H7 (cell line): ENCODE measurements at regions not wholly inside any gene's neighbourhood (a gene's known extent, or its start where the extent isn't known, plus 50 kb on each side); places are given as distances from the start of the nearest gene placed in this dataset.

Experiments
- DNase-seq: peaks from one replicate; pipeline ENCODE4 v3.0.0; 2012
- H3K27me3 ChIP-seq: 2 replicates; pipeline ENCODE4 v1.6.0; 2011; ENCODE audit warnings: mild to moderate bottlenecking, low read length; ENCODE audit not compliant: control insufficient read depth, insufficient read depth
- H3K36me3 ChIP-seq: replicated peaks from 2 replicates; pipeline ENCODE4 v1.5.1; 2011; ENCODE audit warnings: low read length; ENCODE audit not compliant: control insufficient read depth, insufficient read depth
- H3K4me3 ChIP-seq: 2 replicates; pipeline ENCODE4 v1.5.1; 2011; ENCODE audit warnings: low read depth, mild to moderate bottlenecking, control low read depth, low read length, moderate library complexity; ENCODE audit not compliant: insufficient read depth

DNA sequence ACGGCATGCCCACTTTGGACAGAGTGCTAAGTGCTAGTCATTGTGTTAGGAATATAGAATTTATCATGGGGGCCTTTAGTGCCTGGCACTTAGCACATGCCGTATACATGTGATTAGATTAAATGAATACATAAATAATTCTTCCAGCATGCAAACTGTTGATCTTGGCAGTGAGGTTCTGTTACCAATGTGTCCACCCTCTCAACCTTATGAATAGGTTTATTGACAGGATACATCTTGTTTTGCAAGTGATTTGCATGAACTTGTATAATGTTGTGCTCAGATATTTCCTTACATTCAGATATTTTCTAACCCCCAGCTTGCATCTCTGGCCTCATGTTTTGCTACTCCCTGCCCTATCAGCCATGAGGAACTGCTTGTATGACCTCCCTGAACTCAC, 60.3 kb upstream of the ZNF648 start:
- no peaks in the 10 kb centered on the region; the same call in 1 of the 2 replicates for H3K27me3 ChIP-seq
- no peaks in the 10 kb centered on the region for H3K36me3 ChIP-seq
- DNase-seq: no peak
- no peak overlapping the region for H3K4me3 ChIP-seq

DNA sequence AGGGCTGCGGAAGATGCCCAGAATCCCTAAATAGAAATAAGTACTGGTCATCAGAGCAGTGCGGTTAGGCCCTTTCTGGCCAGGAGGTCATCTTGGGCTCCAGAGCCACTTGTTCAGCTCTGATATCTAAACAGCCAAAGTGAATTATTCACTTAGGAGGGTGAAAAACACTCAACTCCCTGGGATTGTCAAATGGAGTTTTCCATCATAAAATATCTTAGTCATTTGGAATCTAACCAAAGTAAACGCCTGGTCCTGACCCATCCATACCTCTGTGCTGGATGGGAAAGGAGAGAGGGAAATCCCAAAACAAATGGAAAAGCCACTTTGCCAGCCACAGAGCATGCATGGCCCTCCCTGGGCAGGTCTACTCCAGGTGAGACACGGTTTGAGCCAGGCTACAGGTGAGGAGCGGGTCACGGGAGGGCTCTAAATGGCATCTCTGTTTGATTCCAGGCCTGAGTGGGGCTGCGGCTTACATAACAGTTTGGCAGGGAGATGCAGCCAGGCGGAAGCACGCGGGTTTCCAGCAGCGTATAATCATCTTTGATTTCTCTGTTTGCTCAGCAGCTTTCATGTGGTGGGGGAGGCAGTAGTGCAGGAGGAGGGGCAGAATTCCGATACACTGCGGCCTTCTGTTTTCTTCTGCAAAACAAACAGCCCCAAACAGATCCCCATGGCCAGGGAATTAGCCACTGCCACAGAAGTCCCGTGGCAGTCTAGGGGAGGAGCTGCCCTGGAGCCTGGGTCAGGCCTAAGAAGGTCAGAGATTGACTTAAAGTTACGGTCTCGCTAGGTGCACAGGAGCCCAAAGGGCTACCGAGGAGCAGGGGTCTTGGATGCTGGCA, 59.1 kb upstream of the ZNF648 start:
- Histone ChIP-seq H3K27me3 (no peaks in the 10 kb centered on the region; the same call in 1 of the 2 replicates), H3K4me3 (no peak overlapping the region), H3K36me3 (no peaks in the 10 kb centered on the region)
- DNase-seq: no peak

DNA sequence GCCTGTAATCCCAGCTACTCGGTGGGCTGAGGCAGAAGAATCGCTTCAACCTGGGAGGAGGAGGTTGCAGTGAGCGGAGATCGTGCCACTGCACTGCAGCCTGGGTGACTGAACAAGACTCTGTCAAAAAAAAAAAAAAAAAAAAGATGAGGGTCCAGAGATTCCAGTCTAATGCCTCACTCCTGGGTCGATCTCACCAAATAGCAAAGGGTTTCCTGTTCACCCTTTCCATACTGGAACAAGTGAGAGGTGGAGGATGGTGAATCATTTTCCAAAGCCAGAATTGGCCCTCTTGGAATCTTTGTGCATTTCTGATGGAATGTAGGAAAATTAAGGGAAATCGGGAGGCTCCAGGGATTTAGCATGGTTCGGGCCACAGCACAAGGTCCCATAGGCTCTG, 58.1 kb upstream of the ZNF648 start:
- Histone ChIP-seq H3K36me3 (no peaks in the 10 kb centered on the region), H3K27me3 (no peaks in the 10 kb centered on the region; the same call in 1 of the 2 replicates), H3K4me3 (no peak overlapping the region)
- no peak for DNase-seq

DNA sequence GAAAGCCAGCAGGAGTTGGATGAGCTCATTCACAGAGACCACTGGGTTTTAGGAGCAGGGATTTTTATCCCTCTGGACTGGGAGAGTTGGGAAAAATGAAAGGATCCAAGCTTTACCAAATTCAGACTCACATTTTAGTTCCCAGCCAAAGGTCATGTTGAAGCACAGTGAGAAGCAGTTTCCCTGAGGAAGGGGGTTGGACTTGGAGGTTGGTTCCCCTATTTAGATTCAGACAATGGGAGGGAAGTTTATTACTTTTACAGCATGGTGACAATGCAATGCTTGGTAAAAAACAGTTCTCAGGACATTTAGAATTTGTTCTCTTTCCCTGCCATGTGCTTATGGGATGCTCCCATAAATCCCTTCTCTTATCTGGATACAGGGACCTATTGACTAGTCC, 57.3 kb upstream of the ZNF648 start:
- H3K4me3 ChIP-seq: no peak overlapping the region
- H3K27me3 ChIP-seq: no peaks in the 10 kb centered on the region; the same call in 1 of the 2 replicates
- H3K36me3 ChIP-seq: no peaks in the 10 kb centered on the region
- no peak for DNase-seq

DNA sequence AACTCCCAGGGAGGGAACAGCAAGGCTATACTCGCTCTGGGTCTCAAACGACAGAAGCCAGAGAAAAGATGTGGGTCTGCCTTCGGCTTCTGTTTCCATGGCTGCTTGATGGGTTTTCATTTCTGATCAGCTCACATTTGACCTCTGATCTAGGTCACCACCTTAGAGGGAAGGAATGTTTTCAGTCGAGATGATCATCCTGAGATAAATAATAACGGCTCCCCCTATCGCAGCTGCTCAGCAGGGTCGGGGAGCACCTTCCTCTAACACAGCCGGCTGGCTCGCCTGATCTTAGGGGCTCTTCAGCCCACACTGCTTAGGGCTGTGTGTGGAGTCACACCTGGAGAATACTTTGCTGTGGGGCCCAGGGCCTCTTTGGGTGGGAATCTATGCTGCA, 53.1 kb upstream of the ZNF648 start:
- Histone ChIP-seq H3K4me3 (no peak overlapping the region), H3K27me3 (no peaks in the 10 kb centered on the region)
- DNase-seq: peak; percentile 33

DNA sequence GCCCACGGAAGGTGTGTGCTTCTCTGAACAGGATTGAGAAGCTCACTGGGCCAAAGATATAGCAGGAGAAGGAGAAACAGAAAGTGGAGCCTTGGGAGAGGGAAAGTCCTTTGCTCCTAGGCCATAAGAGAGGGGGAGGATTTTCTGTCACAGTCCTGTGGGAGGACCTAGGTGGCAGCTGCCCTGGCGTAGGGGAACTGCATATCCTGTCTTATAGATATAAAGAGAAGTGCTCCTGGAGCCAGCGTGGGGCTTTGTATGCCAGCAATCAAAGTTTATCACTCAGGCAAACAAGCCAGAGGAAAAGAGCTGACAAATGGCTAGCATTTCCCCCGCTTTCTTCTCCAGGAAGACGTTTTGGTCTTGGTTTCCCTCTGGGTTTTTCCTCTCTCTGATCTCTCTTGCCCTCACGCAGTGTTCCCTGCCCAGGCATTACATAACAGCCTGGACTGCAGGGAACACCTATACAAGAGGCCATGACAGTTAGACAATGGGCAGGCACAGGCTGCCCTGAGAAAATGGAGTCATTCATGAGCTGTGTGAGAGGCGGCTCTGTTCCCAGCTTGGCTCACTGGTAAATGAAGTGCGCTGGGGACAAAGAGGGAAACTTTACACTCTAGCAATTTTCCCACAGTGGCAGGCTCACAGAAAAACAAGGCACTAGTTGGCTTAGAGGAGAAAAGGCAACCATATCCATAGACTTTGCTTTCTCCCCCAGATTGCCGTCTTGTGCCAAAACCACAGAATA, 52.5 kb upstream of the ZNF648 start:
- Histone ChIP-seq H3K4me3 (no peak overlapping the region), H3K36me3 (no peaks in the 10 kb centered on the region), H3K27me3 (no peaks in the 10 kb centered on the region)
- no peak for DNase-seq

More for the DNA sequence above, 53.1 kb upstream of the ZNF648 start:
- H3K36me3 ChIP-seq: no peaks in the 10 kb centered on the region

DNA sequence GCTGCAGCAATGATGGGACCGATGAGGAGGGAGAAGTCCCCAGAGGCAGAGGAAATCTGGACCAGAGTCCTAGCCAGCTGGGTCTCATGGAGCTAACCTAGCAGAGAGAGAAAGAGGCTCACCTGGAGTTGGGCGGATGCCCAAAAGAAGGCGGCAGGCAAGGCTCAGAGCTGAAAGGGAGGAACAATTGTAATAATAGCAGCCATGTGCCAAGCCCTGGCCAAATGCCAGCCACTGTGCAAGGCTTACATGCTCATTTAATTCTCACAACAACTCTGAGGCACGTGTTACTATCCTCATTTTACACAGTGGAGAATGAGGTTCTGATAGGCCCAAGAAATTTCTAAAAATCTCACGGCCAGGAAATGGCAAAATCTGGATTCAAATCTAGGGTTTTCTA, 50.0 kb upstream of the ZNF648 start:
- no peaks in the 10 kb centered on the region for H3K27me3 ChIP-seq
- H3K36me3 ChIP-seq: no peaks in the 10 kb centered on the region
- no peak overlapping the region for H3K4me3 ChIP-seq
- DNase-seq: no peak
